HG03175 (cell line): ENCODE measurements at regions not wholly inside any gene's neighbourhood (a gene's known extent, or its start where the extent isn't known, plus 50 kb on each side); places are given as distances from the start of the nearest gene placed in this dataset.
"Not testable (repeated sequence)": the region's sequence is repeated elsewhere in the genome, so short reads cannot be mapped to it uniquely, and the experiment has no call there.

Experiments used
- ATAC-seq: cut with Tn5 transposase; IDR thresholded peaks from one replicate; pipeline ENCODE4 v1.9.1; 2021; ENCODE audit warnings: mild to moderate bottlenecking, moderate library complexity; ENCODE audit not compliant: unreplicated experiment

- ATAC-seq: no peak
Measured at GRCh38 chr2:142758973-142759372, 118.5 kb upstream of the KYNU start.

GRCh38 chr2:142757111-142757510 is 120.4 kb upstream of the KYNU start:
- no peak for ATAC-seq

GRCh38 chr2:142756430-142756829 is 121.0 kb upstream of the KYNU start:
- ATAC-seq: no peak

- ATAC-seq: no peak
Measured at GRCh38 chr2:142755191-142755590, 122.3 kb upstream of the KYNU start.

- ATAC-seq: no peak
Measured at GRCh38 chr2:142754182-142754581, 123.3 kb upstream of the KYNU start.

- no peak for ATAC-seq
Measured at GRCh38 chr2:142750858-142751257, 126.6 kb upstream of the KYNU start.

- no peak for ATAC-seq
Measured at GRCh38 chr2:142748559-142749099, 128.8 kb upstream of the KYNU start.

- no peak for ATAC-seq
Measured at GRCh38 chr2:142745691-142746090, 131.8 kb upstream of the KYNU start.

- peak; percentile 5 for ATAC-seq
Measured at GRCh38 chr2:142742371-142743214, 134.9 kb upstream of the KYNU start.

GRCh38 chr2:142741764-142742269 is 135.6 kb upstream of the KYNU start:
- ATAC-seq: peak; percentile 49

- no peak for ATAC-seq
Measured at GRCh38 chr2:142734770-142735169, 142.7 kb upstream of the KYNU start.

- ATAC-seq: peak; percentile 68
Measured at GRCh38 chr2:142734231-142734630, 143.2 kb upstream of the KYNU start.

GRCh38 chr2:142729814-142730213 is 147.7 kb upstream of the KYNU start:
- not testable (repeated sequence) for ATAC-seq

GRCh38 chr2:142727821-142728478 is 149.5 kb upstream of the KYNU start:
- not testable (repeated sequence) for ATAC-seq

GRCh38 chr2:142725386-142725785 is 152.1 kb upstream of the KYNU start:
- ATAC-seq: no peak

- ATAC-seq: peak; percentile 77
Measured at GRCh38 chr2:142724713-142725349, 152.6 kb upstream of the KYNU start.

GRCh38 chr2:142724186-142724585 is 153.3 kb upstream of the KYNU start:
- peak; percentile 55 for ATAC-seq

GRCh38 chr2:142723236-142723635 is 154.2 kb upstream of the KYNU start:
- no peak for ATAC-seq

- ATAC-seq: no peak
Measured at GRCh38 chr2:142722569-142722968, 154.9 kb upstream of the KYNU start.

- no peak for ATAC-seq
Measured at GRCh38 chr2:142722086-142722485, 155.4 kb upstream of the KYNU start.

- no peak for ATAC-seq
Measured at GRCh38 chr2:142721015-142721414, 156.4 kb upstream of the KYNU start.
